Mucosa of descending colon (tissue), 3 donors: ENCODE measurements at regions not wholly inside any gene's neighbourhood (a gene's known extent, or its start where the extent isn't known, plus 50 kb on each side); places are given as distances from the start of the nearest gene placed in this dataset.

ENCODE experiments used
- ATAC-seq: fragments of 200-7000 bp; cut with Tn5 transposase; one replicate; pipeline ENCODE4 v1.9.1; 2020; ENCODE audit warnings: mild to moderate bottlenecking, moderate library complexity
- DNase-seq, 3 donors: peaks; one replicate each; pipeline ENCODE4 v3.0.0-alpha.2; 2020
- H3K36me3 ChIP-seq: fragments of 200-600 bp; one replicate; pipeline ENCODE4 v1.8.0; 2021; ENCODE audit warnings: low read depth, mild to moderate bottlenecking
- H3K4me1 ChIP-seq: fragments of 200-600 bp; one replicate; pipeline ENCODE4 v1.8.0; 2021; ENCODE audit warnings: low read depth, mild to moderate bottlenecking
- H3K4me3 ChIP-seq: fragments of 200-600 bp; one replicate; pipeline ENCODE4 v1.8.0; 2021; ENCODE audit warnings: mild to moderate bottlenecking
- H3K9me3 ChIP-seq: fragments of 200-600 bp; one replicate; pipeline ENCODE4 v1.8.0; 2021; ENCODE audit warnings: mild to moderate bottlenecking
- CTCF ChIP-seq: fragments of 200-600 bp; IDR thresholded peaks from one replicate; pipeline ENCODE4 v1.8.0; 2022; ENCODE audit warnings: antibody characterized with exemption, mild to moderate bottlenecking
- intact Hi-C, 2 donors: fragments of 100-400 bp; cut with DNase I in 1 of 2; cut with micrococcal nuclease in 1 of 2; formaldehyde crosslinking; loops; one replicate each; pipeline versions ENCODE4 v1.11.0 to v1.11.1; 2022; cut with DNase I, micrococcal nuclease
- donor health status: DM: no; HTN: no; CAD: no; lungs with moderate emphysema.
- donor health status: DM: no; HTN: no; CAD: no.
- donor health status: DM: no; HTN: yes; CAD: no.

- no peak overlapping the region for H3K4me3 ChIP-seq
- no peaks in the 10 kb centered on the region for H3K36me3 ChIP-seq
- no peak for TF ChIP-seq CTCF
- H3K9me3 ChIP-seq = no peaks in the 10 kb centered on the region
- intact Hi-C loops = no loop called here
- ATAC-seq (no peak), DNase-seq (no peak)
- no peaks in the 10 kb centered on the region for H3K4me1 ChIP-seq
Measured at GRCh38 chr4:117420948-117421347, 335.6 kb upstream of the TRAM1L1 start.

GRCh38 chr4:117421706-117422105 is 336.3 kb upstream of the TRAM1L1 start:
- intact Hi-C loops = no loop called here
- H3K36me3 ChIP-seq = no peaks in the 10 kb centered on the region
- no peaks in the 10 kb centered on the region for H3K4me1 ChIP-seq
- no peak overlapping the region for H3K4me3 ChIP-seq
- TF ChIP-seq CTCF = no peak
- no peaks in the 10 kb centered on the region for H3K9me3 ChIP-seq
- no peak for DNase-seq
- no peak for ATAC-seq

- no peak for TF ChIP-seq CTCF
- H3K4me3 ChIP-seq = no peak overlapping the region
- intact Hi-C loops = no loop called here
- H3K4me1 ChIP-seq = no peaks in the 10 kb centered on the region
- no peak for DNase-seq
- H3K9me3 ChIP-seq = no peaks in the 10 kb centered on the region
- ATAC-seq = peak; percentile 55
- H3K36me3 ChIP-seq = no peaks in the 10 kb centered on the region
Measured at GRCh38 chr4:117422297-117422696, 336.9 kb upstream of the TRAM1L1 start.

GRCh38 chr4:117425636-117426035 is 340.3 kb upstream of the TRAM1L1 start:
- intact Hi-C loops = no loop called here
- no peak for ATAC-seq
- Histone ChIP-seq H3K9me3 (no peaks in the 10 kb centered on the region), H3K4me3 (no peak overlapping the region), H3K36me3 (no peaks in the 10 kb centered on the region), H3K4me1 (no peaks in the 10 kb centered on the region)
- no peak for TF ChIP-seq CTCF
- DNase-seq = no peak

GRCh38 chr4:117428536-117428935 is 343.2 kb upstream of the TRAM1L1 start:
- H3K4me1 ChIP-seq = no peaks in the 10 kb centered on the region
- no peaks in the 10 kb centered on the region for H3K9me3 ChIP-seq
- intact Hi-C loops = no loop called here
- TF ChIP-seq CTCF = no peak
- no peaks in the 10 kb centered on the region for H3K36me3 ChIP-seq
- DNase-seq = no peak
- no peak for ATAC-seq
- H3K4me3 ChIP-seq = no peak overlapping the region

- ATAC-seq = no peak
Measured at GRCh38 chr4:117429061-117429460, 343.7 kb upstream of the TRAM1L1 start.

More at GRCh38 chr4:117429061-117429460, 343.7 kb upstream of the TRAM1L1 start:
- Histone ChIP-seq H3K36me3 (no peaks in the 10 kb centered on the region), H3K9me3 (no peaks in the 10 kb centered on the region), H3K4me3 (no peak overlapping the region), H3K4me1 (no peaks in the 10 kb centered on the region)
- intact Hi-C loops = no loop called here
- TF ChIP-seq CTCF = no peak
- no peak for DNase-seq
